Glutamatergic neuron (in vitro differentiated cells): ENCODE measurements at regions not wholly inside any gene's neighbourhood (a gene's known extent, or its start where the extent isn't known, plus 50 kb on each side); places are given as distances from the start of the nearest gene placed in this dataset.

Source experiments
- DNase-seq: peaks from one replicate; pipeline ENCODE4 v3.0.0; 2022
- H3K27ac Mint-ChIP-seq: one replicate; pipeline ENCODE4 v1.8.0; 2020; ENCODE audit warnings: mild to moderate bottlenecking, mixed read lengths, inconsistent platforms; ENCODE audit not compliant: unreplicated experiment
- H3K27me3 Mint-ChIP-seq: one replicate; pipeline ENCODE4 v1.8.0; 2020; ENCODE audit warnings: mild to moderate bottlenecking, moderate library complexity, mixed read lengths, inconsistent platforms; ENCODE audit not compliant: unreplicated experiment
- H3K36me3 Mint-ChIP-seq: one replicate; pipeline ENCODE4 v1.8.0; 2020; ENCODE audit warnings: mild to moderate bottlenecking, mixed read lengths, inconsistent platforms; ENCODE audit not compliant: unreplicated experiment
- H3K4me1 Mint-ChIP-seq: one replicate; pipeline ENCODE4 v1.8.0; 2020; ENCODE audit warnings: mild to moderate bottlenecking, low read depth, mixed read lengths, inconsistent platforms; ENCODE audit not compliant: unreplicated experiment
- H3K4me3 Mint-ChIP-seq: one replicate; pipeline ENCODE4 v1.8.0; 2020; ENCODE audit warnings: mild to moderate bottlenecking, mixed read lengths, inconsistent platforms; ENCODE audit not compliant: unreplicated experiment
- H3K9me3 Mint-ChIP-seq: one replicate; pipeline ENCODE4 v1.8.0; 2020; ENCODE audit warnings: mild to moderate bottlenecking, moderate library complexity, mixed read lengths, inconsistent platforms; ENCODE audit not compliant: unreplicated experiment
- TF ChIP-seq, protein P1 (sequence below): fragments of 200-600 bp; sonication (generic); IDR thresholded peaks from one replicate; pipeline ENCODE4 v1.5.0; 2021; ENCODE audit not compliant: partially characterized antibody, unreplicated experiment

DNA sequence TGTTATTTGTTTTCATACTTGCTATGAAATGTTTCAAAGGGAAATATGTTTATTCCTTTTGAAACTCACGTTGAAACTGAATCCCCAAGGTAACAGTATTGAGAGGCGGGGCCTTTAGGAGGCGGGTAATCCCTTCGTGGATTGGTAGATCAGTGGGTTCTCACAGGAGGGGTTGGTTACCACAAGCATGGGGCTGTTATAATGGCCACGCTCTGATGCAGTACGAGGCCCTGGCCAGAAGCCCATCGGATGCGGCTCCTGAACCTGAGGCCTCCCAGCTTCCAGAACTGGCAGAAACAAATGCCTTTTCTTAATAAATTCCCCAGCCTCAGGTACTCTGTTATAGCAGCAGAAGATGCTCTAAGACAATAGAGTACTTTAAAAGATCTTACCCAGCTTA, 135.7 kb downstream of the ASB1 start:
- no peaks in the 10 kb centered on the region for H3K27me3 Mint-ChIP-seq
- no peak overlapping the region for H3K27ac Mint-ChIP-seq
- no peaks in the 10 kb centered on the region for H3K4me1 Mint-ChIP-seq
- H3K36me3 Mint-ChIP-seq = no peaks in the 10 kb centered on the region
- DNase-seq = no peak
- no peak overlapping the region for H3K4me3 Mint-ChIP-seq
- TF ChIP-seq, protein P1, sequence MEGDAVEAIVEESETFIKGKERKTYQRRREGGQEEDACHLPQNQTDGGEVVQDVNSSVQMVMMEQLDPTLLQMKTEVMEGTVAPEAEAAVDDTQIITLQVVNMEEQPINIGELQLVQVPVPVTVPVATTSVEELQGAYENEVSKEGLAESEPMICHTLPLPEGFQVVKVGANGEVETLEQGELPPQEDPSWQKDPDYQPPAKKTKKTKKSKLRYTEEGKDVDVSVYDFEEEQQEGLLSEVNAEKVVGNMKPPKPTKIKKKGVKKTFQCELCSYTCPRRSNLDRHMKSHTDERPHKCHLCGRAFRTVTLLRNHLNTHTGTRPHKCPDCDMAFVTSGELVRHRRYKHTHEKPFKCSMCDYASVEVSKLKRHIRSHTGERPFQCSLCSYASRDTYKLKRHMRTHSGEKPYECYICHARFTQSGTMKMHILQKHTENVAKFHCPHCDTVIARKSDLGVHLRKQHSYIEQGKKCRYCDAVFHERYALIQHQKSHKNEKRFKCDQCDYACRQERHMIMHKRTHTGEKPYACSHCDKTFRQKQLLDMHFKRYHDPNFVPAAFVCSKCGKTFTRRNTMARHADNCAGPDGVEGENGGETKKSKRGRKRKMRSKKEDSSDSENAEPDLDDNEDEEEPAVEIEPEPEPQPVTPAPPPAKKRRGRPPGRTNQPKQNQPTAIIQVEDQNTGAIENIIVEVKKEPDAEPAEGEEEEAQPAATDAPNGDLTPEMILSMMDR = no peak
- H3K9me3 Mint-ChIP-seq = no peaks in the 10 kb centered on the region

GRCh38 chr2:238563551-238563950, 136.8 kb downstream of the ASB1 start:
- no peak for DNase-seq
- Mint-ChIP-seq H3K27me3 (no peaks in the 10 kb centered on the region), H3K36me3 (no peaks in the 10 kb centered on the region), H3K9me3 (no peaks in the 10 kb centered on the region), H3K4me1 (no peaks in the 10 kb centered on the region), H3K4me3 (no peak overlapping the region), H3K27ac (no peak overlapping the region)
- TF ChIP-seq, protein P1 = no peak

DNA sequence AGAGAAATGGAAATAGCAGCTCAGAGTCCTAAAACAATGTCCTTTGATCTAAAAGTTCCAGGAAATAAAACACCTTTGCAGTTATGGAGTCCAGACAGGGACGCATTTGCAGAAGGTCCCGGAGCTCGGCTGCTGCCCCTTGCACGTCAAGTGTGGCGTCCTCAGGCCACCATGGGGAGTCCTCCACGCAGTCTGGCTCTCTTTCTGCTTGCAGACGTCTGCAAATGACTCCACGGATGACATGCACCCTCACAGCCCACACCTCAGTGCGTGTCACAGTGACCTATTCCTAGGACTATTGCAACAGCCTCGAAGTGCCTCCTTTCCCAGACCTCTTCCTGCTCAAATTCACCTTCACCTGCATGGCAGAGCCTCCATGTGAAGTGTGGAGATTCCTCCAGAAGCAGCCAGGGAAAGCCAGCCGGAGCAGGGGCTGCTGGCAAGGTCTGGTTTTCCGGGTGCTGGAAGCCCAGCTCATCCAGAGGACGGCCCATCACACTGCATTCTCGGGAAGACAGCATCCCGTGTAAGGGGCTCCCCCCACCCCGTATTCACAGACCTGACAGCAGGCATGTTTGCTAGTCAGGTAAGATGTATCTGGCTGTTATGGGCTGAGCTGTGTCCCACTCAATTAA, 137.7 kb downstream of the ASB1 start:
- TF ChIP-seq, protein P1 = no peak

DNA sequence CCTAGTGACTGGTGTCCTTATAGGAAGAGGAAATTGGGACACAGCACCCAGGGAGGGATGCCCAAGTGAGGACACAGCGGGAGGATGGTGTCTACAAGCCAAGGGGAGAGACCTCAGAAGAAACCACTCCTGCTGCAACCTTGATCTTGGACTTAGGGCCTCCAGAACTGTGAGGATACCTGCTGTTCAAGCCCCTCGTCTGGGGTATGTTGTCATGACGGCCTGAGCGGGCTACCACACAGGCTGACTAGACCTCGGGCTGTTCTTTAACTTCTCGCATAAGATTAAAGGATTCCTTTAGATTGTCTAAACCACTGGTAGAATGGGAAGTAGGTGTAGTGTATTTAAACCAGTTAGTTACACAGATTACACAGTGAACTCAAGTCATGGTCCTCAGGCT, 138.3 kb downstream of the ASB1 start:
- TF ChIP-seq, protein P1 = no peak
- H3K9me3 Mint-ChIP-seq = no peaks in the 10 kb centered on the region
- no peaks in the 10 kb centered on the region for H3K27me3 Mint-ChIP-seq

More for the DNA sequence above, 137.7 kb downstream of the ASB1 start:
- Mint-ChIP-seq H3K4me3 (no peak overlapping the region), H3K4me1 (no peaks in the 10 kb centered on the region), H3K9me3 (no peaks in the 10 kb centered on the region), H3K27ac (no peak overlapping the region), H3K36me3 (no peaks in the 10 kb centered on the region), H3K27me3 (no peaks in the 10 kb centered on the region)
- DNase-seq = no peak

DNA sequence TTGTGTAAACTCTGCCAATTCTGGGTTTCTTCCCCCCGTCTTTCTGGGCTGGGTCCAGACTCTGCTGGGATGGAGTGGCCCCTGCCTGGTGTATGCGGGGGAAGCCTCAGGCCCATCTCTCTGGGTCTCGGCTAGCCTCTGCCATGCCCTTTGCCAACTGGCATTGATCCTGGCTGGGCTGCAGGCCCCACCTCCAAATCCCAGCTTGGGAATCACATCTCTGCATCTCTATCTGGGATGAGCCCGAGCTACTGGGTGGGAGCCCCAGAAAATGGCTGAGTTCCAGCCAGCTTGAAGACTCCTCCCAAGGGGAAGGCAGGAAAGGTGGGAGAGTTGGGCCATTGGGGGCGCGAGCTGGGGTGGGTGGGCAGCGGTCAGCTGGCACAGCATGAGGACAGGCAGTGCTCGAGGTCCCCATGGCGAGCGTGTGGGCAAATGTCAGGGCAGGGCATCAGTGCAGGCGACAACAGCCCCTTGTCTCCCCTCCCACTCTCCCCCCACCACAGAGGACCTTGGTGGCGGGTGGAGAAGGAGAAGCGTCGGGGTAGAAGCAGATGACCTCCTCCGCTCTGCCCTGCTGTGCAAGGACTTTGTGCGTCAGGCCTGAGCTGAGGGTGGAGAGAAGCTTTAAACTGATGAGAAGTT, 139.4 kb downstream of the ASB1 start:
- H3K4me1 Mint-ChIP-seq = no peaks in the 10 kb centered on the region
- no peak for DNase-seq
- TF ChIP-seq, protein P1 = no peak
- H3K27ac Mint-ChIP-seq = no peak overlapping the region
- H3K36me3 Mint-ChIP-seq = no peaks in the 10 kb centered on the region
- no peaks in the 10 kb centered on the region for H3K9me3 Mint-ChIP-seq
- no peaks in the 10 kb centered on the region for H3K27me3 Mint-ChIP-seq
- no peak overlapping the region for H3K4me3 Mint-ChIP-seq

More for the DNA sequence above, 138.3 kb downstream of the ASB1 start:
- Mint-ChIP-seq H3K27ac (no peak overlapping the region), H3K36me3 (no peaks in the 10 kb centered on the region), H3K4me1 (no peaks in the 10 kb centered on the region), H3K4me3 (no peak overlapping the region)
- no peak for DNase-seq
